ENCODE measurements at regions not wholly inside any gene's neighbourhood (a gene's known extent, or its start where the extent isn't known, plus 50 kb on each side); places are given as distances from the start of the nearest gene placed in this dataset.

DNA sequence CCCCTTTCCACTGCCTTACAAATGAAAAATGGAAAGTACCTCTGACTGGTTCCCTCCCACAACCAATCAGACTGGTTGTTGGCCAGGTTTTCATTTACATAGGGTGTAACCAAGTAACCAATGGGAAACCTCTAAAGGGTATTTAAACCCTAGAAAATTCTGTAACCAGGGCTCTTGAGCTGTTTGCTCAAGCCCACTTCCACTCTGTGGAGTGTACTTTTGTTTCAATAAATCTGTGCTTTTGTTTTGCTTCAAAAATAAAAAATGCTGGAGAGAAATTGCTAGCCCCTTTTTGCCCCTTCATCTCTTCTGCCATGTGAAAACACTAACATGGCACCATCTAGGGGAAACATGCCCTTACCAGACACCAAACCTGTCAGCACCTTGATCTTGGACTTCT, 129.5 kb downstream of the AHR start:
- peaks cover 8% of the 10 kb centered on the region for H3K9me3 Mint-ChIP-seq (ENCODE audit: unreplicated experiment)
- no peaks in the 10 kb centered on the region for H3K36me3 Mint-ChIP-seq (ENCODE audit: insufficient read depth, unreplicated experiment)
- CTCF ChIA-PET, result interaction anchor here (0.6 to 0.7 kb wide), 2 partner anchors 126 to 1137 kb away, joined by 3 read pairs; no protein-coding TSS in a partner anchor
- H3K27me3 Mint-ChIP-seq (ENCODE audit: insufficient read depth, unreplicated experiment), result no peaks in the 10 kb centered on the region
- DNase-seq (ENCODE audit: unreplicated experiment), result no peak
- TF ChIP-seq, protein P1, sequence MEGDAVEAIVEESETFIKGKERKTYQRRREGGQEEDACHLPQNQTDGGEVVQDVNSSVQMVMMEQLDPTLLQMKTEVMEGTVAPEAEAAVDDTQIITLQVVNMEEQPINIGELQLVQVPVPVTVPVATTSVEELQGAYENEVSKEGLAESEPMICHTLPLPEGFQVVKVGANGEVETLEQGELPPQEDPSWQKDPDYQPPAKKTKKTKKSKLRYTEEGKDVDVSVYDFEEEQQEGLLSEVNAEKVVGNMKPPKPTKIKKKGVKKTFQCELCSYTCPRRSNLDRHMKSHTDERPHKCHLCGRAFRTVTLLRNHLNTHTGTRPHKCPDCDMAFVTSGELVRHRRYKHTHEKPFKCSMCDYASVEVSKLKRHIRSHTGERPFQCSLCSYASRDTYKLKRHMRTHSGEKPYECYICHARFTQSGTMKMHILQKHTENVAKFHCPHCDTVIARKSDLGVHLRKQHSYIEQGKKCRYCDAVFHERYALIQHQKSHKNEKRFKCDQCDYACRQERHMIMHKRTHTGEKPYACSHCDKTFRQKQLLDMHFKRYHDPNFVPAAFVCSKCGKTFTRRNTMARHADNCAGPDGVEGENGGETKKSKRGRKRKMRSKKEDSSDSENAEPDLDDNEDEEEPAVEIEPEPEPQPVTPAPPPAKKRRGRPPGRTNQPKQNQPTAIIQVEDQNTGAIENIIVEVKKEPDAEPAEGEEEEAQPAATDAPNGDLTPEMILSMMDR (IDR thresholded peaks at IDR 0.05; ENCODE audit: unreplicated experiment), result no peak
- no peak overlapping the region for H3K27ac Mint-ChIP-seq (ENCODE audit: low read depth, unreplicated experiment)
- BruUV-seq (replicated peaks), result no TSS peak
- POLR2A ChIA-PET, result no interaction called here
- no peaks in the 10 kb centered on the region for H3K4me1 Mint-ChIP-seq (ENCODE audit: insufficient read depth, unreplicated experiment)
- intact Hi-C loops (cut with micrococcal nuclease), result no loop called here
- no peak overlapping the region for H3K4me3 Mint-ChIP-seq (ENCODE audit: unreplicated experiment)

- no peaks in the 10 kb centered on the region for H3K27me3 Mint-ChIP-seq (ENCODE audit: insufficient read depth, unreplicated experiment)
- no peaks in the 10 kb centered on the region for H3K36me3 Mint-ChIP-seq (ENCODE audit: insufficient read depth, unreplicated experiment)
- CTCF ChIA-PET, result interaction anchor here (1.0 kb wide), 1 partner anchor 16 kb away, joined by 3 read pairs; no protein-coding TSS in a partner anchor
- BruUV-seq (replicated peaks), result no TSS peak
- no peak for DNase-seq (ENCODE audit: unreplicated experiment)
- intact Hi-C loops (cut with micrococcal nuclease), result no loop called here
- H3K4me1 Mint-ChIP-seq (ENCODE audit: insufficient read depth, unreplicated experiment), result no peaks in the 10 kb centered on the region
- no peak overlapping the region for H3K4me3 Mint-ChIP-seq (ENCODE audit: unreplicated experiment)
- POLR2A ChIA-PET, result interaction anchor here (0.5 to 2.0 kb wide), 3 partner anchors 18 to 210 kb away, joined by 3 to 7 read pairs (median 4); no protein-coding TSS in a partner anchor
- TF ChIP-seq, protein P1 (IDR thresholded peaks at IDR 0.05; ENCODE audit: unreplicated experiment), result no peak
- peaks cover 8% of the 10 kb centered on the region for H3K9me3 Mint-ChIP-seq (ENCODE audit: unreplicated experiment)
- no peak overlapping the region for H3K27ac Mint-ChIP-seq (ENCODE audit: low read depth, unreplicated experiment)
These were observed 131.1 kb downstream of the AHR start for GRCh38 chr7:17429579-17429978.

DNA sequence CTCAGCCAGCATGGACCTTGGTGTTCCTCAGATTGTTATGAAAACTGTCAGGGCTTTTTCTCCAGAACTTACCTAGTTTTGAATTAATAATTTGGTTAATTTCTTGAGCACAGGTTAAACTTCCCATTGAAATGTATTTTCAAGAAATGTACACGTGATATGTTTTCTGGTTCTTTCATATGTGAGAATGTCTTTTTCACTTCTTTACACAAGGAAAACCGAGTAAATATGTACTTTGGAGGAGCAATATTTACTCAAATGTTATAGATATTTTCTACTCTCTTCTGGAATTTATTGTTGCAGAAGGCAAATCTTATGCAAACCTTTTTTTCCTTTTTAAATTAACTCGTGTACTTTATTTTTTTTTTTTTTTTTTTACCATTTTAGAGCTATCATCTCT, 134.3 kb downstream of the AHR start:
- Mint-ChIP-seq H3K4me3 (ENCODE audit: unreplicated experiment) (no peak overlapping the region), H3K27ac (ENCODE audit: low read depth, unreplicated experiment) (no peak overlapping the region), H3K27me3 (ENCODE audit: insufficient read depth, unreplicated experiment) (no peaks in the 10 kb centered on the region), H3K9me3 (ENCODE audit: unreplicated experiment) (no peaks in the 10 kb centered on the region), H3K4me1 (ENCODE audit: insufficient read depth, unreplicated experiment) (no peaks in the 10 kb centered on the region), H3K36me3 (ENCODE audit: insufficient read depth, unreplicated experiment) (no peaks in the 10 kb centered on the region)
- CTCF ChIA-PET, result interaction anchor here (0.6 kb wide), 2 partner anchors 18 to 38 kb away, joined by 3 read pairs; no protein-coding TSS in a partner anchor
- TF ChIP-seq, protein P1 (IDR thresholded peaks at IDR 0.05; ENCODE audit: unreplicated experiment), result no peak
- POLR2A ChIA-PET, result interaction anchor here (0.7 kb wide), 1 partner anchor 658 kb away, joined by 3 read pairs; no protein-coding TSS in a partner anchor
- DNase-seq (ENCODE audit: unreplicated experiment), result no peak
- intact Hi-C loops (cut with micrococcal nuclease), result no loop called here
- BruUV-seq (replicated peaks), result no TSS peak

- POLR2A ChIA-PET, result no interaction called here
- no peak overlapping the region for H3K27ac Mint-ChIP-seq (ENCODE audit: low read depth, unreplicated experiment)
- H3K4me3 Mint-ChIP-seq (ENCODE audit: unreplicated experiment), result no peak overlapping the region
- no peaks in the 10 kb centered on the region for H3K36me3 Mint-ChIP-seq (ENCODE audit: insufficient read depth, unreplicated experiment)
- intact Hi-C loops (cut with micrococcal nuclease), result no loop called here
- CTCF ChIA-PET, result no interaction called here
- H3K27me3 Mint-ChIP-seq (ENCODE audit: insufficient read depth, unreplicated experiment), result no peaks in the 10 kb centered on the region
- BruUV-seq (replicated peaks), result no TSS peak
- H3K9me3 Mint-ChIP-seq (ENCODE audit: unreplicated experiment), result no peaks in the 10 kb centered on the region
- no peak for DNase-seq (ENCODE audit: unreplicated experiment)
- TF ChIP-seq, protein P1 (IDR thresholded peaks at IDR 0.05; ENCODE audit: unreplicated experiment), result no peak
- H3K4me1 Mint-ChIP-seq (ENCODE audit: insufficient read depth, unreplicated experiment), result peaks cover 6% of the 10 kb centered on the region
These were observed 135.7 kb downstream of the AHR start for GRCh38 chr7:17434191-17434590.
